Stimulated activated CD4-positive, alpha-beta T cell treated with anti-CD3 and anti-CD28 coated beads, Interleukin-15, amount 100 ng/mL, for 24 hours (primary cell): ENCODE measurements at regions not wholly inside any gene's neighbourhood (a gene's known extent, or its start where the extent isn't known, plus 50 kb on each side); places are given as distances from the start of the nearest gene placed in this dataset.

Source experiments
- DNase-seq: peaks from one replicate; pipeline ENCODE4 v3.0.0-alpha.2; 2020

- no peak for DNase-seq
Measured at GRCh38 chr7:25279705-25280104, 51.4 kb upstream of the NPVF start.

- no peak for DNase-seq
Measured at GRCh38 chr7:25280181-25280580, 51.9 kb upstream of the NPVF start.

- no peak for DNase-seq
Measured at GRCh38 chr7:25282194-25282593, 53.9 kb upstream of the NPVF start.

- no peak for DNase-seq
Measured at GRCh38 chr7:25286756-25287155, 58.5 kb upstream of the NPVF start.

GRCh38 chr7:25287291-25287690, 59.0 kb upstream of the NPVF start:
- no peak for DNase-seq

- DNase-seq: no peak
Measured at GRCh38 chr7:25288556-25289307, 60.4 kb upstream of the NPVF start.

- DNase-seq: no peak
Measured at GRCh38 chr7:25289518-25289917, 61.2 kb upstream of the NPVF start.

GRCh38 chr7:25294624-25295023, 66.3 kb upstream of the NPVF start:
- no peak for DNase-seq

- no peak for DNase-seq
Measured at GRCh38 chr7:25295387-25295786, 67.1 kb upstream of the NPVF start.

- DNase-seq: no peak
Measured at GRCh38 chr7:25296086-25296485, 67.8 kb upstream of the NPVF start.

GRCh38 chr7:25297278-25297677, 69.0 kb upstream of the NPVF start:
- no peak for DNase-seq

- no peak for DNase-seq
Measured at GRCh38 chr7:25303281-25304181, 75.2 kb upstream of the NPVF start.

GRCh38 chr7:25304691-25305090, 76.4 kb upstream of the NPVF start:
- no peak for DNase-seq

GRCh38 chr7:25305831-25306230, 77.5 kb upstream of the NPVF start:
- no peak for DNase-seq

- DNase-seq: no peak
Measured at GRCh38 chr7:25307624-25308023, 79.3 kb upstream of the NPVF start.

- no peak for DNase-seq
Measured at GRCh38 chr7:25308246-25308645, 80.0 kb upstream of the NPVF start.

- DNase-seq: no peak
Measured at GRCh38 chr7:25308906-25309705, 80.8 kb upstream of the NPVF start.

GRCh38 chr7:25310896-25311295, 82.6 kb upstream of the NPVF start:
- DNase-seq: no peak

- DNase-seq: no peak
Measured at GRCh38 chr7:25311346-25311745, 83.1 kb upstream of the NPVF start.

GRCh38 chr7:25312968-25313367, 84.7 kb upstream of the NPVF start:
- no peak for DNase-seq

GRCh38 chr7:25313526-25313925, 85.2 kb upstream of the NPVF start:
- no peak for DNase-seq

GRCh38 chr7:25314094-25314730, 85.9 kb upstream of the NPVF start:
- no peak for DNase-seq

- no peak for DNase-seq
Measured at GRCh38 chr7:25314731-25315267, 86.5 kb upstream of the NPVF start.
